Keratinocyte (primary cell): ENCODE measurements at regions not wholly inside any gene's neighbourhood (a gene's known extent, or its start where the extent isn't known, plus 50 kb on each side); places are given as distances from the start of the nearest gene placed in this dataset.

ENCODE experiments used
- DNase-seq: peaks from one replicate; pipeline ENCODE4 v3.0.0-alpha.2; 2011; ENCODE audit warnings: low read depth, missing footprints, low spot score
- FAIRE-seq: peaks from 2 replicates; lab custom pipeline; 2011; peaks lifted over from hg19 to GRCh38; lab: Jason Lieb, UNC
- H2AFZ ChIP-seq: 2 replicates; pipeline ENCODE4 v1.6.0; 2012; ENCODE audit warnings: low read length, control low read depth, inconsistent platforms; ENCODE audit not compliant: control insufficient read depth
- H3K27ac ChIP-seq: 2 replicates; pipeline ENCODE4 v1.5.1; 2011; ENCODE audit warnings: low read length; ENCODE audit not compliant: control insufficient read depth, insufficient read depth
- H3K27me3 ChIP-seq: 3 replicates; pipeline ENCODE4 v1.6.0; 2011; ENCODE audit warnings: low read length; ENCODE audit not compliant: control insufficient read depth, insufficient read depth; ENCODE audit errors: extremely low read depth
- H3K36me3 ChIP-seq, 2 experiments: 2 replicates in 1 of 2; 3 replicates in 1 of 2; pipeline ENCODE4 v1.5.1; 2011; ENCODE audit warnings: low read length in 2 of 2, mild to moderate bottlenecking in 1 of 2; ENCODE audit not compliant: control insufficient read depth in 2 of 2, insufficient read depth in 2 of 2; ENCODE audit errors: extremely low read depth in 1 of 2
- H3K4me1 ChIP-seq: 3 replicates; pipeline ENCODE4 v1.5.1; 2011; ENCODE audit warnings: low read length; ENCODE audit not compliant: control insufficient read depth, insufficient read depth; ENCODE audit errors: extremely low read depth
- H3K4me2 ChIP-seq: 3 replicates; pipeline ENCODE4 v1.6.0; 2011; ENCODE audit warnings: low read depth, low read length; ENCODE audit not compliant: control insufficient read depth, insufficient read depth; ENCODE audit errors: extremely low read depth
- H3K4me3 ChIP-seq, 3 experiments: fragments of 200-600 bp in 1 of 3; sonication (generic) in 1 of 3; 2 replicates in 2 of 3; 3 replicates in 1 of 3; pipeline ENCODE4 v1.5.1; 2011 to 2016; ENCODE audit warnings: low read length in 3 of 3, mild to moderate bottlenecking in 3 of 3, control low read depth in 2 of 3, inconsistent platforms in 1 of 3, low read depth in 1 of 3, mixed read lengths in 1 of 3, mixed run types in 1 of 3, moderate library complexity in 1 of 3; ENCODE audit not compliant: control insufficient read depth in 2 of 3, insufficient read depth in 2 of 3; ENCODE audit errors: extremely low read depth in 1 of 3
- H3K79me2 ChIP-seq: 2 replicates; pipeline ENCODE4 v1.6.0; 2012; ENCODE audit warnings: low read length; ENCODE audit not compliant: control insufficient read depth, insufficient read depth
- H3K9ac ChIP-seq: 3 replicates; pipeline ENCODE4 v1.6.0; 2011; ENCODE audit warnings: low read length; ENCODE audit not compliant: control insufficient read depth, insufficient read depth; ENCODE audit errors: extremely low read depth
- H3K9me1 ChIP-seq: 3 replicates; pipeline ENCODE4 v1.6.0; 2011; ENCODE audit warnings: low read length; ENCODE audit not compliant: control insufficient read depth, insufficient read depth; ENCODE audit errors: extremely low read depth
- H3K9me3 ChIP-seq: 2 replicates; pipeline ENCODE4 v1.5.1; 2012; ENCODE audit warnings: low read depth, low read length; ENCODE audit not compliant: control insufficient read depth
- H4K20me1 ChIP-seq: 3 replicates; pipeline ENCODE4 v1.6.0; 2011; ENCODE audit warnings: low read length; ENCODE audit not compliant: control insufficient read depth, insufficient read depth; ENCODE audit errors: extremely low read depth
- CTCF ChIP-seq, 3 experiments: IDR thresholded peaks in 1 of 3; conservative IDR thresholded peaks in 1 of 3; optimal IDR thresholded peaks in 1 of 3; 2 replicates in 2 of 3; 3 replicates in 1 of 3; pipeline versions ENCODE3 to v1.5.1; 2011; ENCODE audit warnings: low read length in 3 of 3, mild to moderate bottlenecking in 3 of 3, moderate library complexity in 2 of 3, control low read depth in 1 of 3, inconsistent platforms in 1 of 3; ENCODE audit not compliant: insufficient read depth in 2 of 3; ENCODE audit errors: extremely low read depth in 1 of 3
- EZH2 ChIP-seq: IDR thresholded peaks from one replicate; pipeline ENCODE4 v1.6.1; 2012; ENCODE audit warnings: inconsistent platforms, mild to moderate bottlenecking, low read length, moderate library complexity
- dilution Hi-C: fragments of 300-500 bp; cut with MboI; formaldehyde crosslinking; loops from one replicate; pipeline ENCODE4 v1.7.0; 2020; ENCODE audit warnings: low sequenced_read_pairs; ENCODE audit not compliant: extremely low pct_ligation_motif_present

- no peaks in the 10 kb centered on the region for H4K20me1 ChIP-seq
- H3K4me3 ChIP-seq, result no peak overlapping the region
- TF ChIP-seq EZH2 (no peak), CTCF (optimal IDR thresholded peaks at IDR 0.05 in 1 of 3, IDR thresholded peaks at IDR 0.05 in 1 of 3, conservative IDR thresholded peaks at IDR 0.05 in 1 of 3; ENCODE audit: extremely low read depth in 1 of 3, insufficient read depth in 2 of 3, low read length in 3 of 3) (no peak)
- no peak for FAIRE-seq
- no peaks in the 10 kb centered on the region for H3K36me3 ChIP-seq
- no peaks in the 10 kb centered on the region for H3K9me1 ChIP-seq
- dilution Hi-C loops, result no loop called here
- no peaks in the 10 kb centered on the region for H3K4me1 ChIP-seq
- no peak overlapping the region for H2AFZ ChIP-seq
- no peaks in the 10 kb centered on the region for H3K9me3 ChIP-seq
- no peak overlapping the region for H3K27ac ChIP-seq
- no peak for DNase-seq
- H3K79me2 ChIP-seq, result no peaks in the 10 kb centered on the region
- no peak overlapping the region for H3K4me2 ChIP-seq
- H3K9ac ChIP-seq, result no peak overlapping the region
- H3K27me3 ChIP-seq, result peaks cover 12% of the 10 kb centered on the region
Observed at GRCh38 chrX:69429339-69430015, 74.6 kb upstream of the NALF2 start.

GRCh38 chrX:69428216-69428615 lies 75.9 kb upstream of the NALF2 start:
- Histone ChIP-seq H3K27ac (no peak overlapping the region), H3K4me1 (no peaks in the 10 kb centered on the region), H3K9ac (no peak overlapping the region), H4K20me1 (no peaks in the 10 kb centered on the region), H3K4me2 (no peak overlapping the region), H3K9me1 (no peaks in the 10 kb centered on the region), H3K36me3 (no peaks in the 10 kb centered on the region), H3K27me3 (peaks cover 12% of the 10 kb centered on the region), H3K4me3 (no peak overlapping the region), H3K9me3 (no peaks in the 10 kb centered on the region), H2AFZ (no peak overlapping the region), H3K79me2 (no peaks in the 10 kb centered on the region)
- dilution Hi-C loops, result no loop called here
- DNase-seq (no peak), FAIRE-seq (no peak)
- no peak for TF ChIP-seq EZH2
- TF ChIP-seq CTCF (optimal IDR thresholded peaks at IDR 0.05 in 1 of 3, IDR thresholded peaks at IDR 0.05 in 1 of 3, conservative IDR thresholded peaks at IDR 0.05 in 1 of 3; ENCODE audit: extremely low read depth in 1 of 3, insufficient read depth in 2 of 3, low read length in 3 of 3), result no peak
